ENCODE measurements at regions not wholly inside any gene's neighbourhood (a gene's known extent, or its start where the extent isn't known, plus 50 kb on each side); places are given as distances from the start of the nearest gene placed in this dataset.

DNA sequence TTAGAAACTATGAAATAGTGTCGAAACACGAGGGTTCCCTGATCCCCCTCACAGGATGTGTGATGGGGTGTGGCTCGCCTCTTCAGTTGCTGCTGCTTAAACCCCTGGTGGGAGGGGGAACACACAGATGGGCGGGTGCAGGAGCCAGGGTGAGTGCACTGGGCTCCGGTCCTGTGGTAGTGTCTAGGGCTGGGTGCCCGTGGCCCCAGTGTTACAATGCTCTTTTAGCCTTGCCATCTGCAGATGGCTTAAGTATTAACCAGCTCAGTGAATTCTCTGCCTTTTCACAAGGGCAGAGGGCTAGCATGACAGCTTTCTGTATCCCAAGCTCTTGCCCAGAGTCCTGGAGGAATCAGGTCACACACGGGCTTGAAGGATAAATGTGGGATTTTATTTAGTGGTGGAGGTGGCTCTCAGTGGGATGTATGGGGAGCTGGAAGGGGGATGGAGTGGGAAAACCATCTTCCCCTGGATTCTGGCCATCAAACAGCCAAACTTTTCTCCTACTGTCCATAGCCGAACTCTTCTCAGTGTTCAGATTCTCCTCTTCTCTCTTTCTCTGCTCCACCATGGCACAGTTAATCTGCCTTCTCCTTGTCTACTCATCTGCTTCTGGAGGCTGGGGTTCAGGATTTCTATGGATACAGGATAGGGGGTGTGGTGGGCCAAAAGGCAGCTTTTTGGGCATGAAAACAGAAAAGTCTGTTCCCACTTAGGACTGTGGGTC, 659.0 kb downstream of the EPM2A start:
- no peak for TF ChIP-seq POLR2A (IDR thresholded peaks at IDR 0.05; ENCODE audit: low read length)
- TF ChIP-seq GATA1 (IDR thresholded peaks at IDR 0.05; ENCODE audit: low read depth, low read length) = no peak
